ENCODE measurements at regions not wholly inside any gene's neighbourhood (a gene's known extent, or its start where the extent isn't known, plus 50 kb on each side); places are given as distances from the start of the nearest gene placed in this dataset.

DNA sequence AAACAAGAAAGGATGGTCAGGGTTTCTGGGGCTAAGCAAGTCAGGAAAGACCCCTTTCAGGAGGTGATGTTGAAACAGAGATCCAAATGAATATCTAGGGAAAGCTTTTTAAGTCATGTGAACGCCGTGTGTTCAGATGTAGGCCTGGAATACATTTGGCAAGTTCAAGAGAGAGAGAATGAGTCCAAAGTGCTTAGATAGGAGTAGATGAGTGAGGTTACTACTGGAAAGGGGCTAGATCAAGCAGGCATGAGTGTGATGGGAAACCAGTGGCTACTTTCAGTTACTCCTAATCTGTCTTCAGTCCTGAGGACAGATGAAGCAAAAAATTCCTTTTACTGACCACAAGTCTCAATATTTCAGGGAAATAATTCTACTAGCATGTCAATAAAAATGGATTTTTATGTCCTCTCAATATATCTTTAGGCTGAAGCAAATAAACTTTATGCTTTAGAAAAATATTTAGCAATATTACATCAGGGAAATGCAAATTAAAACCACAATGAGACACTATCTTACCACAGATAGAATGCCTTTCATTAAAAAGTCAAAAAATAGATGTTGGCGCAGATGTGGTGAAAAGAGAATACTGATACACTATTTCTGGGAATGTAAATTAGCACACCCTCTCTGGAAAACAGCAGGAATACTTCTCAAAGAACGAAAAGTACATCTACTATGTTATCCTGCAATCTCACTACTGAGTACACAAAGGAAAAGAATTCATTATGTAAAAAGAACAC is 1085.0 kb upstream of the TENM4 start:
- DNase-seq (ENCODE audit: low read depth, low spot score) = no peak

DNA sequence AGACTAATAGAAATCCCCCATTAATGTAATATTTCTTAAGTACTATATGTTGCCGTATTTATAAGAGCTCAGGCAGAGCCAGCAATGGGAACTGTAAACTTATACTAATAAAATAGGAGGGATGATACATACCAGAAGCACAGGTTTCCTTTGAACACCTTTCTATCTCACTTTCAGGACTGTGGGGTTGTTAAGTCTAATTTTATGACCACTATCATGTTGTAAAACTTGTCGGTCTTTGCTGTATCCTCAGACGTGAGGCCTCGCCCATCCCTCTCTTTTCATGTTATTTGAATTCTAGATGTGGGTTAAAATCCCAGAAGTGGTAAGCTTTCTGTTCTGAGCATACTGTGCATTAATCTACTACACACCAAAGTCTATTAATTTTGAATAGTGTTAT is 1083.5 kb upstream of the TENM4 start:
- DNase-seq (ENCODE audit: low read depth, low spot score) = no peak

DNA sequence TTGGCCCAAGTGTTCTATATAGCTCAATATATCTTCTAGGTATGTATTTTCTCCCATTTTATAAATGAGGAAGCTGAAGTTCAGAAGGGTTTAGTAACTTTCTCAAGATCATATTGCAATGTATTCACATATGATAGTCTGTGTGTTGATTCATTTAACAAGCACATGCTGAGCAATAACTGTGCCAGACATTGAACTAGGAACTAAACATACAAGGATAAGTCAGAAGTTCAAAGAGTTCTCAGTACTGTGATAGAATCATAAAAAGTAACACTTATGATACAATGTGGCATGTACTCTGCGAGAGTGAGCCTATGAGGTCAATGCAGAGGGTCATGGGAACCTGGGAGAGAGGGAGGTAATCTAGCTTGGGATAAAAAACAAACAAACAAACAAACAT is 1082.2 kb upstream of the TENM4 start:
- DNase-seq (ENCODE audit: low read depth, low spot score) = no peak

DNA sequence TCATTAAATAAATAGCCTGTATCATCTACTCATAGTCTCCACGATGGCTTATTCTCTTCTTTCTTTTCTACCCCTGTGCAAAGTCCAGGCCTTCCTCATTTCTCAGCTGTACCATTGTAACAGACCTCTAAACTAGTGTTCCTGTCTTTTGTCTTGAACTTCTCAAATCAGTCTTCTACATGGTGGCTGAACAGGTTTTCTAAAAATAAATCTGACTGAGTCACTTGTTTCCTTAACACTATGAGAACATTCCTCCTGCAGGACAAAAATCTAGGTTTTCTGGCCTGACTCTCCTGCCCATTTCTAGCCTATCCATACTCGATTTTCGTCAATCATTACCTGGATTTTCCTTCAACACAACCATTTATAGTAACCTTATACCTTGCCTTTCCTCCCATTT is 1080.8 kb upstream of the TENM4 start:
- DNase-seq (ENCODE audit: low read depth, low spot score) = no peak

DNA sequence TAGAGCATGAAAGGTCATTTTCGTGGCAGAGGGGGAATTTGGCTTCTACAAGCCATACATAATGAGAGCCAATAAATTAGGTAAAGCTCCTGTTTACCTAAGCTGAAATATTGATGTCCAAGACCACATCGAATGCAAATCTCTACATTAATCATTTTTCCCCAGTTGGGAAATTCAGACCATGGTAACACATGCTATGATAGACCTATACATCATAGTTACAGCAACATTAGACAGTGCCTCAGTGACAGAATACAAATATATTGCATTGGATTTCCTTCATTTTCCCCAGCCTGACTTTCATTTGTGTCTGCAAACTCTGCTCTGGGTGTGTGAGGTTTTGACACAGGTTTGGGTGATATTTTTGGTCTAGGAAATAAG is 1079.7 kb upstream of the TENM4 start:
- no peak for DNase-seq (ENCODE audit: low read depth, low spot score)

DNA sequence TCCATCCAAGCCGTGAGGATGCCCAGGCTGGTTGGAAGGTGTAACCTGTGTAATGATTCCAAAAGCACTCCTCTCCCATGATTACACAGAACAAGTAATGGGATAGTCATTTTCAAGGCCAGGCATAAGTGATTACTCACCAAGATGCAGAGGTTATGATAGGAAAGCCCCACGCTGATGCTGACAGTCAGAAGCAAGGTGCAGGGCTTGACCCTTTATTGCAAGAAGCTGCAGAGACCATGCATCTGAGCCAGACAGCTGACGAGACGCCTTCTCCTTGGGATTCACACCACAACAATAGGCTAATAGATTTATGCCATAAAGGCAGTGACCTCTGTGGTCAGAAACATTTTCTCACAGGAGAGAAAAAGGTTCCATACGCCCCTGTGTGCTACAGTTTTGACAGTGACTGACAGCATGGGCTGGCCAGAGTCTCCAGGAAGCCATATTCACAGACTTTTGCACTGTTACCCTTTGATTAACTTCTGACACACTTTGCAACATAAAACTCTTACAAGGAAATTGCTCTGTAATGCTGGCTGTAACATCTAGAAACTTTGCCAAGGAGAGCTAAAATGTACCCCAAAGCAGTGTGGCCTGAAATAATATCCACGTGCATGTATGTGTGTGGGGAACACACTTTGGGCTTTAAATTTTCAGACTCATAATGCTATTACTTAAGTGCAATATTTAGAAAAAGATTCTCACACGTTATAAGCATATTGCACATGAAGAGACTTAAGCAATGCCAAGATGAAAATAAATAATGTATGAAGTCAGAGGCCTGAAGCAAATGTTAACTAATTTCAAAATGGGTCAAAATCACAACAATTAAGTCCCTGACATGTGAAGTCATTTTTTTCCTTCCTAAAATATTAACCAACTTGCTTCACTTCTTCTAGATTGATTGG is 1079.0 kb upstream of the TENM4 start:
- no peak for DNase-seq (ENCODE audit: low read depth, low spot score)

DNA sequence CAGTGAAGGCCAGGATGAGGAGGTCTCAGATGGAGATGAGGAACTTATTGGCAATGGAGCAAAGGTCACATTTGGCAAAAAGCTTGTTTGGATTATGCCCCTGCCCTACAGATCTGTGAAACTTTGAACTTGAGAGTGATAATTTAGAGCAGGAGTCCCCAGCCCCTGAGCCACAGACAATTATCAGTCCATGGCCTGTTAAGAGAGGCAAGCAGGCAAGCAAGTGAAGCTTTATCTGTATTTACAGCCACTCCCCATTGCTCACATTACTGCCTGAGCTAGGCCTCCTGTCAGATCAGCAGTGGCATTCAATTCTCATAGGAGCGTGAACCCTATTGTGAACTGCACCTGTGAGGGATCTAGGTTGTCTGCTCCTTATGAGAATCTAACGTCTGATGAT is 1076.9 kb upstream of the TENM4 start:
- DNase-seq (ENCODE audit: low read depth, low spot score) = no peak

DNA sequence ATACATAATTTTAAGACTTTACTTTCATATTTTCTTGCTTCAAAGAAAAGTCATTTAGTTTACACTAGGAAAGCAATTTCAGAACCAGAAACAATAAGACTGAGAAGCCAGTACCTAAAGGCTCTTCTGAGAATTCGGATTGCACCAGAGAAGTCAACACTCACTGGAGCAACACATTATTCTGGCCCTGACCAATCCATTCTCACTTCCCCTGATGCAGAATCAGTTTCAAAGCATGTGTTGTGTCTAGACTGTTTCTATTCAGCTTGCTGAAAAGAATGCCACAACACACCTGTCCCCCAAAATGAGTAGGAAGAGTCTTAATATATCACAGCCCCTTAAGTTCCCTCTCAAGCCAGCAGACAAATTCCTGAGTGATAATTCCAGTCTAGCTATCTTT is 1074.3 kb upstream of the TENM4 start:
- DNase-seq (ENCODE audit: low read depth, low spot score) = no peak

DNA sequence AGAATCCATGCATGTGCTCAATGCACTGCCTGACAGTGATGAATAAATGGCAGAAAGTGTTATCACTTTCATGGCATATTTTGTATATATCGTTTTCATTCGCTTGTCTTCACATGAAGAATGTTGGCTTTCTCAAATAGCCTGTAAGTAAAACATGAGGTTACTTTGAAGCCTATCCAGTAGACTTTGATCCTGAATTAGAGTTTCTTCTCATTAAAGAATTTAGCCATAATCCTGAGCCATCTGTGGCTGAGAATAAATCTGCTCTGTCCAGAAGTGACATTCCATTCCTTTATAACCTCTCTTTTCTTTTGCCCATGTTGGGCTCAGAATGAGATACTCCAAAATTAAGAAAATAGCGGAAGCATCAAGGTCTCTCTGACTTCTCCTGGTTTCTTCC is 1071.7 kb upstream of the TENM4 start:
- DNase-seq (ENCODE audit: low read depth, low spot score) = no peak

DNA sequence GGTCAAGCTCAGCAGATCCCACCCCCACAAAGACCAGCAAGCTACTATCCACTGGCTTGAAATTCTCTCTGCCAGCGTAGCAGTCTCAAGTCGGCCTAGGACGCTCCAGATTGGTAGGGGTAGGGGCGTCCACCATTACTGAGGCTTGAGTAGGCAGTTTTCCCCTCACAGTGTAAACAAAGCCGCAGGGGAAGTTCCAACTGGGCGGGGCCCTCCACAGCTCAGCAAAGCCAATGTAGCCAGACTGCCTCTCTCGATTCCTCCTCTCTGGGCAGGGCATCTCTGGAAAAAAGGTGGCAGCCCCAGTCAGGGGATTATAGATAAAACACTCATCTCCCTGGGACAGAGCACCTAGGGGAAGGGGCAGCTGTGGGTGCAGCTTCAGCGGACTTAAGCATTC is 1064.9 kb upstream of the TENM4 start:
- peak; percentile 86 for DNase-seq (ENCODE audit: low read depth, low spot score)

DNA sequence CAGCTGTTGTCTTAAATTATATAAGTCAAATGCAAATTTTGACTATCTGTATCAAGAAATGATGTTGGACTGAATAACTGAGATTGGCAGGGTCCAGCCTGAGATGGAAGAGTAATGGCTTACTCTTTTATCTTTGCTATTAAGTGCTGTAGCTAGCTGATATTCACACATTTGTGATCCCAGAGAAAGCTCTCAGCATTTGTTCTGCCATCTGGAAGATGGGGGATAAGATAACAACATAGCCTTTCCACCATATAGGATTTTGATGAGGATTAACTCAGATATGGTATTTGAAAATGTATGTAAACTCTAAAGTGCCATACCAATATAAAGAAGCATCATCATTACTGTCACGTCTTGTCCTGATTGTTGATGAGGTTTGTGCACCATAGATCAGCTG is 1063.2 kb upstream of the TENM4 start:
- no peak for DNase-seq (ENCODE audit: low read depth, low spot score)

DNA sequence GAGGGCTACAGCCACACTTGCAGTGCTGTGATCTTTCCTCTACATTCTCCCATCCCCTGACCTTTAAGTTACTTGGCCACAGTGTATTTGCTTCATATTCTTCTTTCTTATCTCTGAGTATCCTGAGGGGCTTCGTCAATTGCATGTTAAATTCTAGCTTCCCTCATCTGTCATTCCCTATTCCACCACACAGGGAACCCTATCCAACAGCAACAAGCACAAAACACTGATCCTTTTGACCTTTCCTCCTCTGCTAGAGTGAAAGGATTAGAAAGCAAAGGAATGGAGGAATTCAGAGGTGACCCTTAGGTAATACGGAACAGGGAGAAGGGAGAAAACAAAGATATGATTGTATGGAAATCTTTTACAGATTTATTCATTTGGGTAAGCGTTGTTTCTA is 1061.7 kb upstream of the TENM4 start:
- peak; percentile 28 for DNase-seq (ENCODE audit: low read depth, low spot score)

DNA sequence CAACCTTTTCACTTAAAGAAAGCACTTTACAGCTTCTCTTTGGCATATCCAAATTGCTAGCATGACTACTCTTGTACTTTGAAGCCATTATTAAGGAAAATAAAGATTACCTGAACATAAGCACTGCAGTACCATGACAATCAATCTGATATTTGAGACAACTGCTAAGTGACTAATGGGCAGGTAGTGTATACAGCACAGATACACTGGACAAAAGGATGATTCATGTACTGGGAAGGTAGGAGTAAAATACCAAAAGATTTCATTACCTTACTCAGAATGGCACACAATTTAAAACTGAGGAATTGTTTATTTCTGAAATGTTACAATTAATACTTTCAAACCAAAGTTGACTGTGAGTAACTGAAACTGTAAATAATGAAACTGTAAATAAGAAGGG is 1054.3 kb upstream of the TENM4 start:
- DNase-seq (ENCODE audit: low read depth, low spot score) = no peak

DNA sequence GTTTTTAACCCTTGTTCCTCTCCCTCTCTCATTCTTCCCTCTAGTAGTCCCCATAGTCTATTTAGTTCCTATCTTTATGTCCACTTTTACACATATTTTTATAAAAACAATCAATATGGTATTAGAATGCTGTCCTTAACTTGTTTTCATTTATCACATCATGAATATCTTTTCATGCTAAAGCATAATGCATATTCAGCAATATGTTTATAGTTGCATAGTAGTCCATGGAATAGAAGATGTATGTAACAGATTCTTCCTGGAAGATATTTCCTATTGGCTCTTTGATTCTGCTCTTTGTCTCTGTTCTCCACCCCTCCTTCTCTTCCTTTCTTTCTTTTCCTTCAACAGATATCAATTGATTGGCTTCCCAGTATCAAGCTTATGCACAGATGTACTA is 1047.1 kb upstream of the TENM4 start:
- no peak for DNase-seq (ENCODE audit: low read depth, low spot score)

DNA sequence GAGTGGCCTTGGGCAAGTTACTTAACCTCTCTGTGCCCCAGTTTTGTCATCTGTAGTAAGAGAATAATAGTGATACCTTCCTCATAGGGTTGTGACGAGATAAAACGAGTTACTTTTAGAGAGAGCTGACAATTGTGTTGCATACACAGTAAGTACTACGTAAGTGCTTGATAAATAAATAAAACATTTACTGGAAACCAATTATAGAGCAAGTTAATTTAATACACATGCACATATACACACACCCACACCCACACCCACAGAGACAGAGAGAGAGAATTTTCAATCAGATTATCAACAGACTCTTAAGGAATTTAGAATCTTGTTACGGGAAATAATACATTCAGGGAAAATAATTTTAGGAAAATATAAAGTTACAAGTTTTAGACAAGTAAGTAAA is 1045.8 kb upstream of the TENM4 start:
- no peak for DNase-seq (ENCODE audit: low read depth, low spot score)

DNA sequence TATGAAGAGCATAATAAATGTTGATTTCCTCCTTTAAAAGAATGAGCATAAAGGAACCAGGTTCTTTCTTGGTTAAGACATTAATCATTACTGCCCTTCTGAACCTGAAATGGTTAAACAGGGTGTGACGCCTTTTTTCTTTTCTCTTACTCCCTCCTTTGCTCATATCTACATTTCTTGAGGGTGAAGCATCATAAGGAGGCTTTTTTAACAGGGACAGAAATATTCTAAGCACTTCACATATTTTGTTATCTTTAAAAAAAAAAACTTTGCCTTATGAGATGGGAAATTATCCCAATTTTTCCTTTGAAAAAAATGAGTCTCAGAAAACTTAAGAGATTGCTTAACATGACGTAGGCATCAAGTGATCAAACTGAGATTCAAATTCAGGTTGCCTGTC is 1036.3 kb upstream of the TENM4 start:
- DNase-seq (ENCODE audit: low read depth, low spot score) = no peak

DNA sequence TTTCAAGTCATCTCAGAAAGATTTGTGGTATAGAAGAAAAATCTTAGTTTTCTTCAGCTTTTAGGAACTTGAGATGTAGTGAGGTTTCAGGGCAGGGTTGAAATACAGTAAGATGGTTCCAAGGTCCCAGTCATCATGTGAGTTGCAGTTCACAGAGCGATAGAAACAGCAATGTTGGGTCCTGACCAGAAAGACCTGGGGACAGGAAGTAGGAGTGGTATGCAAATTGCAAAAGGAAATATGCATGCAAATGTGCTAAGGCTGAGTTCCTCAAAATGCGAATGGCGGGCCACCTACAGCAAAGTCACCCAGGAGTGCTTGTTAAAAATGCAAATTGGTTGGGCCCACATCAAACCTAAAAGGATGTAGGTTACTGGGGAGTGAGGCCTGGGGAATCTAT is 1032.7 kb upstream of the TENM4 start:
- peak; percentile 3 for DNase-seq (ENCODE audit: low read depth, low spot score)

DNA sequence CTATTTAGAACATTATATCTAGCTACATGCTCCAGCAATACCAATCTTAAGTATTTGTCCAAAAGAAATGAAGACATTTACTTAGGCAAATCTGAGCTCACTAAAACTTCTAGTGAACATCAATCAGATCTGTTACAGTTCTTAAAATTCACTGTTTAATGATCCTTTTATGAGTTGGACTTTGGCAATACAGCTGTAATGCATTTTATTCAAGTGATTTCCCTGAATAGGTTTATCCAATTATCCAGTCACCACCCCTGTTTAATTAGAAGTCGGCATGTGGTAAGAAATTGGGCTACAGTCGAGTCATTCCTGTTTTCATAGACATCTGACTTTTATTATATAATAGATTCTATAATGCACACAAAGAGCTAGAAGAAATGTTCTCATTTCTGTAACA is 1029.0 kb upstream of the TENM4 start:
- no peak for DNase-seq (ENCODE audit: low read depth, low spot score)

DNA sequence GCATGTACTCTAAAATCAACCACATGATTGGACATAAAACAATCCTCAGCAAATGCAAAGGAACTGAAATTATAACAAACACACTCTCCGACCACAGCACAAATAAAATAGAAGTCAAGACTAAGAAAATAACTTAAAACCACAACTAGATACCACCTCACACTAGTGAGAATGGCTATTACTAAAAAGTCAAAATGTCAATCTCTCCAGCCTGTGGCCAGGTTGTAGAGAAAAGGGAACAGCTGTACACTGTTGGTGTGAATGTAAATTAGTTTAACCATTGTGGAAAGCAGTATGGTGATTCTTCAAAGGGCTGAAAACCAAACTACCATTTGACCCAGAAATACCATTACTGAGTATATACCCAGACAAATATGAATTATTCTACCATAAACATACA is 1025.7 kb upstream of the TENM4 start:
- no peak for DNase-seq (ENCODE audit: low read depth, low spot score)

DNA sequence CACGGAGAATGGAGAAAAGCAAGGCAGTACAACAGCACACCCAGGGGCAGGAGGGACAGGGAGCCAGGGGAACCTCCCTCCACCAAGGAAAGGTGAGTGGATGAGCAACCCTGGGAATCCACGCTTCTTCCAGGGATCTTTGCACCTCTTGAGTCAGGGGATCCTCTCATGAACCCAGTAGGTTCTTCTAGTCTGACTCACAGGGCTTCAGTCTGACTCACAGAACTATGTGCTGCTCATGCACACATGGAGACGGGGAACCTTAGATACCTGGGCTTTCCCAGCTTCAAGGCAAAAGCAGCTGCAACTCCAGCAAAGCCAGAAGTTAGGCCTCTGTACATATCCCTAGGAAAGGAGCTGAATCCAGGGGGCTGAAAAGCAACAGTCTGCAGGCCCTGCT is 1021.4 kb upstream of the TENM4 start:
- no peak for DNase-seq (ENCODE audit: low read depth, low spot score)

DNA sequence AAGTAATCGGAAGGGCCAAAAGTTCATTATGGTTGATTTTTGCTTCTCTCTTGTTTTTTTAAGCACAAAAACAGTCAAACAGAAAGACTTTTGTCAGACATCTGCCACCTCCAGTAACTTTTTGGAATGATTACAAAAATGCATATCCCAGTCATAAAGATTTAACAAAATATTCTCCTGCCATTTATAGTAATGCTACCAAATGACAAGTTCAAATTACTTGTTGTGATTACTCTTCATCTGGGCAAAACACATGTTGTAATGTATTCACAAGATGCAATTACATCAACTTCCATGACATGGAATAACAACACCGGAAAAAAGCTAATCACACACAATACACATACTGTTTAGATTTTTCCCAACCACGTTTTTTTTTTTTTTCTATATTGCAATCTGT is 1017.5 kb upstream of the TENM4 start:
- no peak for DNase-seq (ENCODE audit: low read depth, low spot score)

DNA sequence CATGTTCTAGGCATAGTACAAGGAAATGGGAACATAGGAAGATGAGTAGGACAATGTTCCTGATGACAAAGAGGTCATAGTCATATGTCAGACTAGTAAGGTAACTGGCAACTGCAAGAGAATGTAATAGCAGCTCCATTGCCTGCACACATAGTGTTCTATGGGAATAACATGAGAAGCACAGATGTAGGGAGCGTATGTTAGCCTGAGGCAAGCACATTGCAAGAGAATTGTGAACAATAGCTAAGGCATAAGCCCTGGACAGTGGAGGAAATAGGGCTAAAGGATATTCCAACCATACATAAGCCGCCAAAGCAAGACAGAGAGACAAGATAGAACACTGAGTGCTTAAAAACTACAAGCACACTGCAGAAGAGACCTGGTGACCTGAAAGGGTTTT is 1017.0 kb upstream of the TENM4 start:
- DNase-seq (ENCODE audit: low read depth, low spot score) = no peak

DNA sequence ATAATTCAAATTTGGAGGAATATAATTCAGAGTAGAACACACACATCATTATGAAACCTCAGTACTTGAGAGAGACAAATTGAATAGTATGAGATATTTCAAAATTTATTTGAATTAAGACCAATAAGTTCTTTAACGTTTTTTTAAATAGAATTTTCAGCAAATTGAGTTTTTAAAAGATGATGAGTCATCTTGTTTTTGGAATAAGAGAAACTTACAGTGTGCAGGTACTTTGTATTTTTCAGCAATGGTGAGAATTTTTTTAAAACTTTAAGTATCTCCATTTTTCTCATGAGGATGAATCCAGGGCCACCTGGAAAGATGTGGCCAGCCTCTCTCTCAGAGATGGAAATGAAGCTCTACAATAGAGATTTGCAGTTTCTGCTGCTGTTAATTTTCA is 1015.0 kb upstream of the TENM4 start:
- DNase-seq (ENCODE audit: low read depth, low spot score) = no peak
